CD14-positive monocyte (primary cell): ENCODE measurements at regions not wholly inside any gene's neighbourhood (a gene's known extent, or its start where the extent isn't known, plus 50 kb on each side); places are given as distances from the start of the nearest gene placed in this dataset.

ENCODE experiments used
- DNase-seq, 3 donors: peaks; one replicate each; pipeline ENCODE4 v3.0.0-alpha.2; 2011 to 2022
- H2AFZ ChIP-seq: 2 replicates; pipeline ENCODE4 v1.6.0; 2012; ENCODE audit warnings: mild to moderate bottlenecking, low read depth, low read length, inconsistent platforms; ENCODE audit not compliant: insufficient read depth, poor library complexity, severe bottlenecking
- H3K27ac ChIP-seq, 2 donors: 1 replicate in 1 of 2; 2 replicates in 1 of 2; pipeline ENCODE4 v1.5.1; 2012 to 2013; ENCODE audit warnings: low read length in 2 of 2, control low read depth in 1 of 2, inconsistent platforms in 1 of 2, low read depth in 1 of 2, mild to moderate bottlenecking in 1 of 2
- H3K27me3 ChIP-seq, 2 donors: one replicate each; pipeline versions ENCODE4 v1.6.0 to v1.6.1; 2011 to 2013; ENCODE audit warnings: low read length in 2 of 2; ENCODE audit not compliant: control insufficient read depth in 2 of 2, insufficient read depth in 2 of 2
- H3K36me3 ChIP-seq, 2 donors: replicated peaks in 1 of 2; 1 replicate in 1 of 2; 2 replicates in 1 of 2; pipeline versions ENCODE4 v1.5.1 to v1.6.1; 2012 to 2013; ENCODE audit warnings: low read length in 2 of 2, control low read depth in 1 of 2, inconsistent platforms in 1 of 2, mild to moderate bottlenecking in 1 of 2; ENCODE audit not compliant: insufficient read depth in 2 of 2, control insufficient read depth in 1 of 2
- H3K4me1 ChIP-seq, 2 donors: 1 replicate in 1 of 2; 2 replicates in 1 of 2; pipeline versions ENCODE4 v1.5.1 to v1.6.1; 2012 to 2013; ENCODE audit warnings: low read length in 2 of 2, control low read depth in 1 of 2, inconsistent platforms in 1 of 2, mild to moderate bottlenecking in 1 of 2, moderate library complexity in 1 of 2; ENCODE audit not compliant: insufficient read depth in 2 of 2, control insufficient read depth in 1 of 2
- H3K4me2 ChIP-seq: replicated peaks from 2 replicates; pipeline ENCODE3; 2012; ENCODE audit warnings: low read length, moderate library complexity, mild to moderate bottlenecking; ENCODE audit not compliant: poor library complexity, severe bottlenecking; ENCODE audit errors: extremely low read depth
- H3K4me3 ChIP-seq, 3 experiments: fragments of 200-600 bp in 1 of 3; sonication (generic) in 1 of 3; replicated peaks in 1 of 3; 1 replicate in 2 of 3; 2 replicates in 1 of 3; pipeline ENCODE4 v1.5.1; 2011 to 2013; ENCODE audit warnings: low read length in 3 of 3, mild to moderate bottlenecking in 3 of 3, control low read depth in 2 of 3, low read depth in 2 of 3, inconsistent platforms in 1 of 3, moderate library complexity in 1 of 3
- H3K79me2 ChIP-seq: 2 replicates; pipeline ENCODE4 v1.6.0; 2012; ENCODE audit warnings: mild to moderate bottlenecking, control low read depth, inconsistent platforms, low read length, moderate library complexity; ENCODE audit not compliant: insufficient read depth
- H3K9ac ChIP-seq: 2 replicates; pipeline ENCODE4 v1.6.0; 2017; ENCODE audit warnings: low read length, mild to moderate bottlenecking; ENCODE audit not compliant: insufficient read depth, poor library complexity, severe bottlenecking
- H3K9me3 ChIP-seq, 2 donors: replicated peaks in 1 of 2; 1 replicate in 1 of 2; 2 replicates in 1 of 2; pipeline versions ENCODE4 v1.5.1 to v1.6.1; 2012 to 2013; ENCODE audit warnings: low read length in 2 of 2, control low read depth in 1 of 2; ENCODE audit not compliant: control insufficient read depth in 1 of 2, insufficient read depth in 1 of 2
- H4K20me1 ChIP-seq: 2 replicates; pipeline ENCODE4 v1.6.0; 2012; ENCODE audit warnings: mild to moderate bottlenecking, low read length, control low read depth, moderate library complexity; ENCODE audit not compliant: insufficient read depth
- H3K27ac Mint-ChIP-seq, 7 donors: one replicate each; pipeline ENCODE4 v1.8.0; 2020; ENCODE audit warnings: mild to moderate bottlenecking in 7 of 7, mixed read lengths in 7 of 7, moderate library complexity in 6 of 7, inconsistent platforms in 2 of 7
- H3K27me3 Mint-ChIP-seq, 3 donors: one replicate each; pipeline ENCODE4 v1.8.0; 2021 to 2022; ENCODE audit warnings: low read depth in 3 of 3, mild to moderate bottlenecking in 3 of 3, mixed read lengths in 3 of 3, moderate library complexity in 3 of 3, inconsistent platforms in 1 of 3
- H3K36me3 Mint-ChIP-seq, 2 donors: one replicate each; pipeline ENCODE4 v1.8.0; 2020; ENCODE audit warnings: mixed read lengths in 2 of 2, inconsistent platforms in 1 of 2, mild to moderate bottlenecking in 1 of 2
- H3K4me1 Mint-ChIP-seq: one replicate; pipeline ENCODE4 v1.8.0; 2020; ENCODE audit warnings: mild to moderate bottlenecking, mixed read lengths
- H3K4me3 Mint-ChIP-seq, 2 donors: one replicate each; pipeline ENCODE4 v1.8.0; 2020; ENCODE audit warnings: mild to moderate bottlenecking in 2 of 2, mixed read lengths in 2 of 2, moderate library complexity in 1 of 2
- H3K9me3 Mint-ChIP-seq, 7 donors: one replicate each; pipeline ENCODE4 v1.8.0; 2020 to 2022; ENCODE audit warnings: mixed read lengths in 7 of 7, mild to moderate bottlenecking in 6 of 7, moderate library complexity in 6 of 7, inconsistent platforms in 2 of 7
- WGBS: methylation state at CpG from one replicate; pipeline ENCODE4 v1.1.5; 2013; ENCODE audit warnings: missing lambda C conversion rate; ENCODE audit not compliant: insufficient coverage; 5-methylcytosine and 5-hydroxymethylcytosine counted together
- intact Hi-C, 2 donors: fragments of 100-400 bp; cut with micrococcal nuclease; formaldehyde crosslinking; loops; one replicate each; pipeline versions ENCODE4 v1.15.0 to v1.15.1; 2023
- TF ChIP-seq, protein P1 (sequence below): fragments of 200-600 bp; IDR thresholded peaks from one replicate; pipeline ENCODE4 v1.8.0; 2022; ENCODE audit warnings: antibody characterized with exemption, mild to moderate bottlenecking

DNA sequence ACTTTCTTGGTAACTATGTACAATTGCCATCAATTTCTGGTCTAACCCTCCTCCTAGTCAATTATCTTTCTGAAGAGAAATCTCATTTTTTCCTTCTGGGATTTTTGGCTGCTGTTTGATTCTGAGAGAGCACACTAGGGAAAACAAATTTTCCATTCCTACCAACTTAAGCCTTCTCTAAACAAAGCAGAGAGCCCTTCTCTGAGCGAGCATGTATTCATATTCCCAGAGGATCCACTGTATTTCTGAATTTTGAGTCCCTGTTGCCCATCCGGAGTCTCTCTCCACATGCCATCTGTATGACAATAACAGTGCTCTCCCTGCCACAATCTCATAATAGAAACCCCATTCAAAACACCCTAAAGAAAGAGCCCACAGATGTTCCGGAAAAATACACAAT, 78.5 kb downstream of the MAIP1 start:
- no peak overlapping the region for H3K9ac ChIP-seq
- no peak for DNase-seq
- H3K4me1 ChIP-seq, result no peaks in the 10 kb centered on the region
- no peak overlapping the region for H2AFZ ChIP-seq
- TF ChIP-seq, protein P1, sequence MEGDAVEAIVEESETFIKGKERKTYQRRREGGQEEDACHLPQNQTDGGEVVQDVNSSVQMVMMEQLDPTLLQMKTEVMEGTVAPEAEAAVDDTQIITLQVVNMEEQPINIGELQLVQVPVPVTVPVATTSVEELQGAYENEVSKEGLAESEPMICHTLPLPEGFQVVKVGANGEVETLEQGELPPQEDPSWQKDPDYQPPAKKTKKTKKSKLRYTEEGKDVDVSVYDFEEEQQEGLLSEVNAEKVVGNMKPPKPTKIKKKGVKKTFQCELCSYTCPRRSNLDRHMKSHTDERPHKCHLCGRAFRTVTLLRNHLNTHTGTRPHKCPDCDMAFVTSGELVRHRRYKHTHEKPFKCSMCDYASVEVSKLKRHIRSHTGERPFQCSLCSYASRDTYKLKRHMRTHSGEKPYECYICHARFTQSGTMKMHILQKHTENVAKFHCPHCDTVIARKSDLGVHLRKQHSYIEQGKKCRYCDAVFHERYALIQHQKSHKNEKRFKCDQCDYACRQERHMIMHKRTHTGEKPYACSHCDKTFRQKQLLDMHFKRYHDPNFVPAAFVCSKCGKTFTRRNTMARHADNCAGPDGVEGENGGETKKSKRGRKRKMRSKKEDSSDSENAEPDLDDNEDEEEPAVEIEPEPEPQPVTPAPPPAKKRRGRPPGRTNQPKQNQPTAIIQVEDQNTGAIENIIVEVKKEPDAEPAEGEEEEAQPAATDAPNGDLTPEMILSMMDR, result no peak
- no peak overlapping the region for H3K4me2 ChIP-seq
- H3K27ac ChIP-seq, result no peak overlapping the region
- H3K27me3 ChIP-seq, result no peaks in the 10 kb centered on the region
- no peaks in the 10 kb centered on the region for H3K79me2 ChIP-seq
- WGBS, result 85% methylated on average over 3 of the region's 3 CpGs
- Mint-ChIP-seq H3K4me1 (no peaks in the 10 kb centered on the region), H3K9me3 (peaks cover 0 to 3% (median 0%) of the 10 kb centered on the region in 7 donors), H3K36me3 (no peaks in the 10 kb centered on the region), H3K27me3 (peaks cover 0 to 2% (median 1%) of the 10 kb centered on the region in 3 donors), H3K4me3 (no peak overlapping the region), H3K27ac (no peak overlapping the region)
- H3K36me3 ChIP-seq, result no peaks in the 10 kb centered on the region
- H3K4me3 ChIP-seq, result no peak overlapping the region
- no peaks in the 10 kb centered on the region for H3K9me3 ChIP-seq
- no peaks in the 10 kb centered on the region for H4K20me1 ChIP-seq
- intact Hi-C loops, result no loop called here

DNA sequence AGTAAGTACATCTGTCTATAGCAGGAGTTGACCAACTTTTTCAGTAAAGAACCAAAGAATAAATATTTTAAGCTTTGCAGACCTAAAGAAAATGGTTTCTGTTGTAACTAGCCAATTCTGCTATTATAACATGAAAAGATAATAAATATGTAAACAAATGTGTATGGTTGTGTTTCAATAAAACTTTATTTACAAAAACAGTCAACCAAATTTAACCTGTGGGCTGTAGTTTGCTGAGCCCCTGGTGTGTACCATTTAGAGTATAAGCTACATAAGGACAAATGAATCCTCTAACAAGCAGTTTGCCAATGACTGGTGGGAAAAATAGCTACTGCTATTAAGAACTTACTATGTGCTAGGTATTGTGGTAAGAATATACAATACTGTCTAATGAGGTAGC, 79.4 kb downstream of the MAIP1 start:
- Histone ChIP-seq H4K20me1 (no peaks in the 10 kb centered on the region), H3K9me3 (no peaks in the 10 kb centered on the region)
- intact Hi-C loops, result no loop called here

More for the DNA sequence above, 79.4 kb downstream of the MAIP1 start:
- Histone ChIP-seq H3K27ac (no peak overlapping the region), H3K4me2 (no peak overlapping the region), H3K36me3 (no peaks in the 10 kb centered on the region), H2AFZ (no peak overlapping the region), H3K4me1 (no peaks in the 10 kb centered on the region), H3K9ac (no peak overlapping the region), H3K79me2 (no peaks in the 10 kb centered on the region), H3K4me3 (no peak overlapping the region), H3K27me3 (no peaks in the 10 kb centered on the region)
- Mint-ChIP-seq H3K4me1 (no peaks in the 10 kb centered on the region), H3K27ac (no peak overlapping the region), H3K4me3 (no peak overlapping the region), H3K27me3 (peaks cover 0 to 2% (median 1%) of the 10 kb centered on the region in 3 donors), H3K36me3 (no peaks in the 10 kb centered on the region), H3K9me3 (peaks cover 0 to 3% (median 0%) of the 10 kb centered on the region in 7 donors)
- DNase-seq, result no peak
- TF ChIP-seq, protein P1, result no peak
